ENCODE measurements at regions not wholly inside any gene's neighbourhood (a gene's known extent, or its start where the extent isn't known, plus 50 kb on each side); places are given as distances from the start of the nearest gene placed in this dataset.

DNA sequence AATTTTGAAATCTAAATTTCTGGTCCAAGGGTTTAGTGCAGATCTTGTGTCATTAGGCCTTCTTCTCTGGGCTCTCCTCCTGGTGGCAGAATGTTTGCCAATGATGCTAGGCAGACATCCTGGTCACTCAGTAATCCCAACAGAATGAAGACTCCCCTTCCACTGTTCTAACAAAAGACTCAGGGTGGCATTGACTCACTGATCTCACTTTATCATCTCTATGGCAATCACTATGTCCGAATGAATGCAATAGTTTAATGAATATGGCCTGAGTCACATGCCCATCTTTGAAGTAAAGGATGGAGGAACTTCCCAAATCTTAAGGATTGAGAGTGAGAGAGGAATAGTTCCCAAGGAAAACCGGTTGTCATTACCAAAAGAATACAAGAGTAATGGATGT, 261.1 kb downstream of the KCNE4 start:
- TF ChIP-seq, protein P1, sequence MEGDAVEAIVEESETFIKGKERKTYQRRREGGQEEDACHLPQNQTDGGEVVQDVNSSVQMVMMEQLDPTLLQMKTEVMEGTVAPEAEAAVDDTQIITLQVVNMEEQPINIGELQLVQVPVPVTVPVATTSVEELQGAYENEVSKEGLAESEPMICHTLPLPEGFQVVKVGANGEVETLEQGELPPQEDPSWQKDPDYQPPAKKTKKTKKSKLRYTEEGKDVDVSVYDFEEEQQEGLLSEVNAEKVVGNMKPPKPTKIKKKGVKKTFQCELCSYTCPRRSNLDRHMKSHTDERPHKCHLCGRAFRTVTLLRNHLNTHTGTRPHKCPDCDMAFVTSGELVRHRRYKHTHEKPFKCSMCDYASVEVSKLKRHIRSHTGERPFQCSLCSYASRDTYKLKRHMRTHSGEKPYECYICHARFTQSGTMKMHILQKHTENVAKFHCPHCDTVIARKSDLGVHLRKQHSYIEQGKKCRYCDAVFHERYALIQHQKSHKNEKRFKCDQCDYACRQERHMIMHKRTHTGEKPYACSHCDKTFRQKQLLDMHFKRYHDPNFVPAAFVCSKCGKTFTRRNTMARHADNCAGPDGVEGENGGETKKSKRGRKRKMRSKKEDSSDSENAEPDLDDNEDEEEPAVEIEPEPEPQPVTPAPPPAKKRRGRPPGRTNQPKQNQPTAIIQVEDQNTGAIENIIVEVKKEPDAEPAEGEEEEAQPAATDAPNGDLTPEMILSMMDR (CRISPR knock-in tag; IDR thresholded peaks at IDR 0.05), result no peak
- TF ChIP-seq RAD21 (CRISPR knock-in tag; IDR thresholded peaks at IDR 0.05) (no peak), RXRA (CRISPR knock-in tag; IDR thresholded peaks at IDR 0.05) (no peak), ZNF335 (CRISPR knock-in tag; IDR thresholded peaks at IDR 0.05) (no peak), HNRNPH1 (optimal IDR thresholded peaks at IDR 0.05; ENCODE audit: low read depth, low read length) (no peak), SIN3A (IDR thresholded peaks at IDR 0.05; ENCODE audit: borderline replicate concordance, low read depth, low read length) (no peak), POLR2A (IDR thresholded peaks at IDR 0.05; ENCODE audit: insufficient read depth in 1 of 2, low read depth in 2 of 2, low read length in 2 of 2) (no peak), KLF6 (CRISPR knock-in tag; IDR thresholded peaks at IDR 0.05) (no peak)
- TF ChIP-seq, protein P2, sequence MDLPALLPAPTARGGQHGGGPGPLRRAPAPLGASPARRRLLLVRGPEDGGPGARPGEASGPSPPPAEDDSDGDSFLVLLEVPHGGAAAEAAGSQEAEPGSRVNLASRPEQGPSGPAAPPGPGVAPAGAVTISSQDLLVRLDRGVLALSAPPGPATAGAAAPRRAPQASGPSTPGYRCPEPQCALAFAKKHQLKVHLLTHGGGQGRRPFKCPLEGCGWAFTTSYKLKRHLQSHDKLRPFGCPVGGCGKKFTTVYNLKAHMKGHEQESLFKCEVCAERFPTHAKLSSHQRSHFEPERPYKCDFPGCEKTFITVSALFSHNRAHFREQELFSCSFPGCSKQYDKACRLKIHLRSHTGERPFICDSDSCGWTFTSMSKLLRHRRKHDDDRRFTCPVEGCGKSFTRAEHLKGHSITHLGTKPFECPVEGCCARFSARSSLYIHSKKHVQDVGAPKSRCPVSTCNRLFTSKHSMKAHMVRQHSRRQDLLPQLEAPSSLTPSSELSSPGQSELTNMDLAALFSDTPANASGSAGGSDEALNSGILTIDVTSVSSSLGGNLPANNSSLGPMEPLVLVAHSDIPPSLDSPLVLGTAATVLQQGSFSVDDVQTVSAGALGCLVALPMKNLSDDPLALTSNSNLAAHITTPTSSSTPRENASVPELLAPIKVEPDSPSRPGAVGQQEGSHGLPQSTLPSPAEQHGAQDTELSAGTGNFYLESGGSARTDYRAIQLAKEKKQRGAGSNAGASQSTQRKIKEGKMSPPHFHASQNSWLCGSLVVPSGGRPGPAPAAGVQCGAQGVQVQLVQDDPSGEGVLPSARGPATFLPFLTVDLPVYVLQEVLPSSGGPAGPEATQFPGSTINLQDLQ (CRISPR knock-in tag; IDR thresholded peaks at IDR 0.05), result no peak

All from HepG2 (cell line).